Endothelial cell of umbilical vein (primary cell): ENCODE measurements at regions not wholly inside any gene's neighbourhood (a gene's known extent, or its start where the extent isn't known, plus 50 kb on each side); places are given as distances from the start of the nearest gene placed in this dataset.

Source experiments
- BruUV-seq: library from RNA; stranded (reverse); fragments of 400-500 nt; replicated peaks from 2 replicates; lab custom pipeline; 2021; lab: Mats Ljungman, UMichigan
- CTCF ChIA-PET: fragments of 300-600, 350-600 bp; sonication (Branson Sonifier 250); formaldehyde crosslinking; loops from one replicate; lab custom pipeline; 2021; ENCODE audit warnings: antibody characterized with exemption, inconsistent platforms; lab: Charles Lee
- POLR2A ChIA-PET: fragments of 300-600, 350-600 bp; sonication (Branson Sonifier 250); formaldehyde crosslinking; loops from one replicate; lab custom pipeline; 2021; ENCODE audit warnings: antibody characterized with exemption, inconsistent platforms; lab: Charles Lee
- DNase-seq: peaks from one replicate; pipeline ENCODE4 v3.0.0-alpha.2; 2011; ENCODE audit warnings: low read depth, low spot score
- FAIRE-seq: peaks from 2 replicates; lab custom pipeline; 2011; peaks lifted over from hg19 to GRCh38; lab: Jason Lieb, UNC
- H2AFZ ChIP-seq: 2 replicates; pipeline ENCODE4 v1.6.0; 2012; ENCODE audit warnings: low read depth, low read length, control low read depth, inconsistent platforms
- H3K27ac ChIP-seq: 2 replicates; pipeline ENCODE4 v1.5.1; 2011; ENCODE audit warnings: low read depth, mild to moderate bottlenecking, control low read depth, low read length, moderate library complexity; ENCODE audit not compliant: insufficient read depth
- H3K27me3 ChIP-seq, 2 experiments: 2 replicates each; pipeline versions ENCODE4 v1.6.0 to v1.6.1; 2011; ENCODE audit warnings: low read length in 2 of 2, mixed read lengths in 1 of 2; ENCODE audit not compliant: control insufficient read depth in 2 of 2, insufficient read depth in 2 of 2
- H3K36me3 ChIP-seq, 2 experiments: 2 replicates in 1 of 2; 3 replicates in 1 of 2; pipeline ENCODE4 v1.5.1; 2011; ENCODE audit warnings: low read length in 2 of 2, mild to moderate bottlenecking in 1 of 2, moderate library complexity in 1 of 2; ENCODE audit not compliant: control insufficient read depth in 2 of 2, insufficient read depth in 2 of 2; ENCODE audit errors: extremely low read depth in 1 of 2
- H3K4me1 ChIP-seq: 3 replicates; pipeline ENCODE4 v1.5.1; 2011; ENCODE audit warnings: mild to moderate bottlenecking, low read length; ENCODE audit not compliant: control insufficient read depth, insufficient read depth; ENCODE audit errors: extremely low read depth
- H3K4me2 ChIP-seq: 2 replicates; pipeline ENCODE4 v1.6.1; 2011; ENCODE audit warnings: low read length, control low read depth, mixed read lengths; ENCODE audit not compliant: insufficient read depth
- H3K4me3 ChIP-seq, 3 experiments: fragments of 200-600 bp in 1 of 3; sonication (generic), shearing (Covaris generic) in 1 of 3; replicated peaks in 1 of 3; 2 replicates each; pipeline ENCODE4 v1.5.1; 2011 to 2016; ENCODE audit warnings: control low read depth in 3 of 3, low read length in 3 of 3, mild to moderate bottlenecking in 2 of 3, inconsistent platforms in 1 of 3, low read depth in 1 of 3, moderate library complexity in 1 of 3; ENCODE audit not compliant: insufficient read depth in 1 of 3
- H3K79me2 ChIP-seq: 2 replicates; pipeline ENCODE4 v1.6.0; 2012; ENCODE audit warnings: low read length, inconsistent platforms; ENCODE audit not compliant: control insufficient read depth, insufficient read depth
- H3K9ac ChIP-seq: replicated peaks from 2 replicates; pipeline ENCODE3; 2011; ENCODE audit warnings: low read length, control low read depth; ENCODE audit not compliant: insufficient read depth; ENCODE audit errors: extremely low read depth
- H3K9me1 ChIP-seq: replicated peaks from 3 replicates; pipeline ENCODE4 v1.6.0; 2011; ENCODE audit warnings: mild to moderate bottlenecking, low read length; ENCODE audit not compliant: control insufficient read depth, insufficient read depth; ENCODE audit errors: extremely low read depth
- H3K9me3 ChIP-seq: replicated peaks from 2 replicates; pipeline ENCODE4 v1.5.1; 2012; ENCODE audit warnings: low read length, inconsistent platforms; ENCODE audit not compliant: control insufficient read depth, insufficient read depth
- H4K20me1 ChIP-seq: replicated peaks from 2 replicates; pipeline ENCODE3; 2011; ENCODE audit warnings: mild to moderate bottlenecking, low read length; ENCODE audit not compliant: control insufficient read depth, insufficient read depth; ENCODE audit errors: extremely low read depth
- CTCF ChIP-seq, 2 donors: IDR thresholded peaks; 1 replicate in 1 of 2; 2 replicates in 1 of 2; pipeline ENCODE4 v1.5.1; 2011; ENCODE audit warnings: low read length in 2 of 2, mild to moderate bottlenecking in 2 of 2, moderate library complexity in 2 of 2, control low read depth in 1 of 2, inconsistent platforms in 1 of 2, low read depth in 1 of 2; ENCODE audit not compliant: insufficient read depth in 1 of 2; ENCODE audit errors: extremely low read depth in 1 of 2
- EZH2 ChIP-seq: IDR thresholded peaks from 2 replicates; pipeline ENCODE4 v1.6.1; 2012; ENCODE audit warnings: borderline replicate concordance, low read depth, mild to moderate bottlenecking, moderate library complexity, low read length, inconsistent platforms; ENCODE audit not compliant: severe bottlenecking
- FOS ChIP-seq: IDR thresholded peaks from 2 replicates; pipeline ENCODE4 v1.6.1; 2011; ENCODE audit warnings: mild to moderate bottlenecking, low read length, moderate library complexity, borderline replicate concordance; ENCODE audit not compliant: insufficient read depth
- GATA2 ChIP-seq: IDR thresholded peaks from 2 replicates; pipeline ENCODE4 v1.7.0; 2011; ENCODE audit warnings: low read depth, mild to moderate bottlenecking, moderate library complexity, mixed read lengths, low read length; ENCODE audit not compliant: insufficient read length, insufficient read depth
- JUN ChIP-seq: IDR thresholded peaks from 2 replicates; pipeline ENCODE4 v1.6.1; 2011; ENCODE audit warnings: borderline replicate concordance, low read depth; ENCODE audit not compliant: insufficient read length, insufficient read depth
- MAX ChIP-seq: IDR thresholded peaks from 2 replicates; pipeline ENCODE4 v1.6.1; 2011; ENCODE audit not compliant: insufficient read depth, insufficient read length
- MYC ChIP-seq: IDR thresholded peaks from one replicate; pipeline ENCODE4 v1.6.1; 2011; ENCODE audit warnings: mild to moderate bottlenecking, low read depth, low read length
- POLR2A ChIP-seq: IDR thresholded peaks from 2 replicates; pipeline ENCODE4 v1.6.1; 2012; ENCODE audit warnings: low read depth, mild to moderate bottlenecking, control low read depth, low read length
- POLR2AphosphoS5 ChIP-seq: IDR thresholded peaks from 2 replicates; pipeline ENCODE4 v1.6.1; 2012; ENCODE audit warnings: low read depth, mild to moderate bottlenecking, control low read depth, low read length, moderate library complexity; ENCODE audit not compliant: insufficient read depth
- dilution Hi-C: fragments of 300-500 bp; cut with MboI; formaldehyde crosslinking; loops from one replicate; pipeline ENCODE4 v1.15.0; 2019; ENCODE audit warnings: low sequenced_read_pairs; ENCODE audit not compliant: extremely low pct_ligation_motif_present
- intact Hi-C: fragments of 100-400 bp; cut with micrococcal nuclease; formaldehyde crosslinking; loops from one replicate; pipeline ENCODE4 v1.10.0; 2022

- POLR2A ChIA-PET: no interaction called here
- no peak overlapping the region for H3K27ac ChIP-seq
Observed at GRCh38 chr18:24933345-24933744, 418.6 kb downstream of the ZNF521 start.

More at GRCh38 chr18:24933345-24933744, 418.6 kb downstream of the ZNF521 start:
- H3K9me3 ChIP-seq: no peaks in the 10 kb centered on the region
- H3K9ac ChIP-seq: no peak overlapping the region
- no peaks in the 10 kb centered on the region for H3K9me1 ChIP-seq
- no peaks in the 10 kb centered on the region for H3K79me2 ChIP-seq
- no peak for DNase-seq
- TF ChIP-seq POLR2AphosphoS5 (no peak), MYC (no peak), POLR2A (no peak), FOS (no peak), EZH2 (no peak), CTCF (IDR thresholded peaks at IDR 0.05; ENCODE audit: extremely low read depth in 1 of 2, insufficient read depth in 1 of 2, low read depth in 1 of 2, low read length in 2 of 2) (no peak), MAX (no peak), GATA2 (no peak), JUN (no peak)
- CTCF ChIA-PET: no interaction called here
- H3K4me2 ChIP-seq: no peak overlapping the region
- dilution Hi-C loops (no loop called here), intact Hi-C loops (no loop called here)
- H3K27me3 ChIP-seq: no peaks in the 10 kb centered on the region
- no TSS peak for BruUV-seq
- no peak overlapping the region for H3K4me3 ChIP-seq
- H3K36me3 ChIP-seq: no peaks in the 10 kb centered on the region
- no peak for FAIRE-seq
- peaks cover 2% of the 10 kb centered on the region for H3K4me1 ChIP-seq
- H2AFZ ChIP-seq: no peak overlapping the region
- H4K20me1 ChIP-seq: no peaks in the 10 kb centered on the region
